ENCODE measurements at regions not wholly inside any gene's neighbourhood (a gene's known extent, or its start where the extent isn't known, plus 50 kb on each side); places are given as distances from the start of the nearest gene placed in this dataset.

- TF ChIP-seq EZH2phosphoT487 (IDR thresholded peaks at IDR 0.05; ENCODE audit: borderline replicate concordance, low read length) (no peak), EZH2 (IDR thresholded peaks at IDR 0.05; ENCODE audit: low read length, unreplicated experiment) (no peak)
Measured at GRCh38 chr6:43969158-43969981, 157.9 kb downstream of the MRPL14 start.
